Lower leg skin (tissue), 4 donors: ENCODE measurements at regions not wholly inside any gene's neighbourhood (a gene's known extent, or its start where the extent isn't known, plus 50 kb on each side); places are given as distances from the start of the nearest gene placed in this dataset.

ENCODE experiments used
- DNase-seq, 2 donors: peaks; one replicate each; pipeline ENCODE4 v3.0.0-alpha.2; 2019; ENCODE audit warnings: low spot score in 2 of 2
- H3K4me3 ChIP-seq: fragments of 200-600 bp; sonication (generic); 2 replicates; pipeline ENCODE4 v1.5.1; 2017; ENCODE audit warnings: mild to moderate bottlenecking, low read depth; ENCODE audit not compliant: poor library complexity, severe bottlenecking
- CTCF ChIP-seq, 3 donors: fragments of 450-650 bp; IDR thresholded peaks; one replicate each; pipeline ENCODE4 v1.5.1; 2016; ENCODE audit warnings: antibody characterized with exemption in 3 of 3, mild to moderate bottlenecking in 3 of 3, moderate library complexity in 2 of 3
- POLR2A ChIP-seq, 2 donors: fragments of 450-650 bp; IDR thresholded peaks; one replicate each; pipeline ENCODE4 v1.6.1; 2016 to 2017; ENCODE audit warnings: antibody characterized with exemption in 2 of 2, mild to moderate bottlenecking in 1 of 2, moderate library complexity in 1 of 2
- WGBS, 2 donors: methylation state at CpG; one replicate each; pipeline ENCODE4 v1.1.5; 2018; 5-methylcytosine and 5-hydroxymethylcytosine counted together
- intact Hi-C: fragments of 100-400 bp; cut with DNase I; formaldehyde crosslinking; loops from one replicate; pipeline ENCODE4 v1.15.0; 2023; ENCODE audit warnings: low total_unique reads

DNA sequence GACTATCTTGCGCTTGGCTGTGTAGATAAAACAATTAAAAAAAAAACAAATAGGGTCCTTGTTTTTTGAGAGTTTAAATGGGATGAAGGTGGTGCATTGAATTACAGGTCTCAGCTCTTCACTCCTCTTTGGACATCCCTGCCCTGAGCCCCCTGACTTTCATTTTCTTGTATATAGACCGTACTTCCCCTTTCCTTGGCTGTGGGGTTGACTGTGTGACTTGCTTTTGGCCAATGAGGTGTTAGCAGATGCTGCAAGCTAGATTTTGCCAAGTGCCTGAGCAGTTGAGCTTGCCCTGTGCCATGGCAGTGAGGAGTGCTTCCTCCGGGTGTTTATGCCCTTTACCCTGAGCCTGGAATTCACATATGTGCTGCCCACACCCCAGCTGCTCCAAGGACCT is 386.1 kb upstream of the ZFP64 start:
- TF ChIP-seq CTCF (IDR thresholded peaks at IDR 0.05) (no peak), POLR2A (IDR thresholded peaks at IDR 0.05) (no peak)
- intact Hi-C loops, result no loop called here
- DNase-seq, result no peak
- 86 to 96% methylated on average over 3 of the region's 3 CpGs for whole genome bisulfite sequencing, 2 donors
- H3K4me3 ChIP-seq, result no peak overlapping the region

DNA sequence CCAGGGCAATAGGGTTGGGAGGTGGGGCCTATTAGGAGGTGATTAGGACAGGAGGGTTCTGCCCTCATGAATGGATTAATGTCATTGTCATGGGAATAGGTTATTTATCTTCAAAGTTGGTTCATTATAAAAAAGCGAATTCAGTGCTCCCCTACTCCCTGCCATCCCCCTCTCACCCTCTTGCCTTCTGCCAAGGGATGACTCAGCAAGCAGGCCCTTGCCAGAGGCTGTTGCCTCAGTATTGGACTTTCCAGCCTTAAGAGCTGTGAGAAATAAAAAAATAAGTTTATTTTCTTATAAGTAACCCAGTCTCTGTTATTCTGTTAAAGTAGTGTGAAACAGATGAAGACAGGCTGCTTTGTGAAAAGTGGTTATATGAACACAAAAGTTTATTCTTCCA is 381.1 kb upstream of the ZFP64 start:
- no peak for DNase-seq
- WGBS, 2 donors, result 58 to 85% methylated on average over 1 of the region's 1 CpG
- TF ChIP-seq POLR2A (IDR thresholded peaks at IDR 0.05) (no peak), CTCF (IDR thresholded peaks at IDR 0.05) (no peak)
- no peak overlapping the region for H3K4me3 ChIP-seq
- intact Hi-C loops, result no loop called here

GRCh38 chr20:52569201-52569600 is 377.6 kb upstream of the ZFP64 start:
- WGBS, 2 donors, result 96 to 99% methylated on average over 3 of the region's 3 CpGs
- intact Hi-C loops, result no loop called here
- TF ChIP-seq POLR2A (IDR thresholded peaks at IDR 0.05) (no peak), CTCF (IDR thresholded peaks at IDR 0.05) (no peak)
- no peak overlapping the region for H3K4me3 ChIP-seq
- no peak for DNase-seq

DNA sequence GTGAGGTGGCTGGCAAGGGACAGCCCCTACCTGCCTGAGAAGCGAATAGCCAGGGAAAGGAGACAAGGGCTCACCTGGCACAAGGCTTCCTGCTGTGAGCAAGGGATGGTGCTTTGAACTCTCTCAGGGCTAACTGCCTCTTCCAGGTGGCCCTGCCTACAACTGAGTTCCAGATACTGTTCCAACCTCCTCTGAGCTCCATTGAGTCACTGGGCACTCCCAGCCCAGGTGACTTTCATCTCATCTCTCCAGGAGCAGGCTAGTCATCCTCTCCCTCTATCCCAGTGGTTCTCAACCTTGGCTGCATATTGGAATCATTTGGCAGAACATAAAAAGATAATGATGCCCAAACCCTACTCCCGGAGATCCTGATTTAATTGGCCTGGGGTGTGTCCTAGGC is 374.0 kb upstream of the ZFP64 start:
- intact Hi-C loops, result no loop called here
- WGBS, 2 donors, result 62 to 69% methylated on average over 2 of the region's 2 CpGs

DNA sequence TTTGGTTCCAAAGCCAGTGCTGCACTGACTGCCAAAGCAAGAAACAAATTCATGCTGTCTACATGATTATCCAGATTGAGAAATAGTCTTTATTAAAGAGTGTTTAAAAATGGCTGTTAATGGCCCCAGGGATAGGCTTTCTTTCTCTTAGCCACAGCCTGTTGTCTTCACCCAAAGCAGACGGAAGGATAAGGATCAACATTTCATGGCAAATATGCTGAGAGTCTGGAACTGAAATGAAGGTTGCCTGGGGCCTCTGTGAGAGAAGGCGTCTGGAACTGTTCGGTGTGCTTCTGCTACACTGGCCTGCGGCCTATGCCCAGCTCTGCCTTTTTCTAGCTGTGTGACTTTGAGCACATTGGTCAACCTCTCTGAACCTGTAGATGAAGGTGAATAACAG is 373.0 kb upstream of the ZFP64 start:
- H3K4me3 ChIP-seq, result no peak overlapping the region
- no peak for DNase-seq
- intact Hi-C loops, result no loop called here
- WGBS, 2 donors, result 69 to 72% methylated on average over 4 of the region's 4 CpGs
- TF ChIP-seq CTCF (IDR thresholded peaks at IDR 0.05) (no peak), POLR2A (IDR thresholded peaks at IDR 0.05) (no peak)

More for the DNA sequence above, 374.0 kb upstream of the ZFP64 start:
- no peak overlapping the region for H3K4me3 ChIP-seq
- DNase-seq, result no peak
- TF ChIP-seq POLR2A (IDR thresholded peaks at IDR 0.05) (no peak), CTCF (IDR thresholded peaks at IDR 0.05) (no peak)

- no peak overlapping the region for H3K4me3 ChIP-seq
- TF ChIP-seq CTCF (IDR thresholded peaks at IDR 0.05), result no peak
- TF ChIP-seq POLR2A (IDR thresholded peaks at IDR 0.05), result no peak
- WGBS, 2 donors, result 59 to 67% methylated on average over 12 of the region's 12 CpGs
- intact Hi-C loops, result no loop called here
- DNase-seq, result no peak
These were observed 360.7 kb upstream of the ZFP64 start for GRCh38 chr20:52552181-52552872.
